HFFc6 (cell line): ENCODE measurements at regions not wholly inside any gene's neighbourhood (a gene's known extent, or its start where the extent isn't known, plus 50 kb on each side); places are given as distances from the start of the nearest gene placed in this dataset.

ENCODE experiments used
- DNase-seq: peaks from one replicate; pipeline ENCODE4 v3.0.0-alpha.2; 2018
- H3K27ac Mint-ChIP-seq: 2 replicates; pipeline ENCODE4 v1.8.0; 2020; ENCODE audit warnings: mild to moderate bottlenecking, mixed read lengths
- H3K27me3 Mint-ChIP-seq: 2 replicates; pipeline ENCODE4 v1.8.0; 2021; ENCODE audit warnings: mild to moderate bottlenecking, moderate library complexity, mixed read lengths; ENCODE audit not compliant: insufficient read depth
- H3K36me3 Mint-ChIP-seq: 2 replicates; pipeline ENCODE4 v1.8.0; 2021; ENCODE audit warnings: low read depth, mixed read lengths
- H3K4me1 Mint-ChIP-seq: 2 replicates; pipeline ENCODE4 v1.8.0; 2020; ENCODE audit warnings: low read depth, mixed read lengths
- H3K4me3 Mint-ChIP-seq: 2 replicates; pipeline ENCODE4 v1.8.0; 2020; ENCODE audit warnings: mild to moderate bottlenecking, moderate library complexity, mixed read lengths
- H3K9me3 Mint-ChIP-seq: 2 replicates; pipeline ENCODE4 v1.8.0; 2020; ENCODE audit warnings: mild to moderate bottlenecking, mixed read lengths
- CTCF ChIP-seq: fragments of 200-600 bp; sonication (generic); IDR thresholded peaks from 2 replicates; pipeline ENCODE4 v1.5.0; 2021; ENCODE audit warnings: antibody characterized with exemption, mild to moderate bottlenecking

GRCh38 chr20:4328541-4328940 is 79.5 kb upstream of the ADRA1D start:
- peaks cover 1% of the 10 kb centered on the region for H3K27me3 Mint-ChIP-seq
- H3K27ac Mint-ChIP-seq = no peak overlapping the region
- H3K4me3 Mint-ChIP-seq = no peak overlapping the region
- H3K9me3 Mint-ChIP-seq = no peaks in the 10 kb centered on the region
- TF ChIP-seq CTCF = no peak
- H3K4me1 Mint-ChIP-seq = peaks cover 32% of the 10 kb centered on the region
- peaks cover 8% of the 10 kb centered on the region; the same call in 1 of the 2 replicates for H3K36me3 Mint-ChIP-seq
- no peak for DNase-seq

DNA sequence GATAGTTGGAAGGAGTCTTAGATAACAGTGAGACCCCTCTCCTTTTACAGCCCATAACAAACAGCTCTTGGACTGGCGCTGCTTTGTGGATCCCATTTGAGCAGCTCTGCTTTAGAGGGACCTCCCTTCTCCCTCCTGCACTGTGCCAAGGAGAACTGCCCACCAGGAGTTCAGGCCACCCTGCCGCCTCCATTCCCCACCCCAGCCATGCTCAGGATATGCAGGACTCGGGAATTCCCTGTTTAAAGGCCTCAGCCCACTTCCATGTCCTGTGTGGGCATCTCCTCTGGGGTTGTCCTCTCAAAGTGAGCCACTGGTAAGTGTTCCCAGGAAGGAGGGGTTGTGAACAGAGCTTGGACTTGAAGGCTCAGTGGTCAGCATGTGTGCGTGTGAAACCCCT is 78.9 kb upstream of the ADRA1D start:
- Mint-ChIP-seq H3K4me3 (no peak overlapping the region), H3K36me3 (peaks cover 8% of the 10 kb centered on the region; the same call in 1 of the 2 replicates), H3K9me3 (no peaks in the 10 kb centered on the region), H3K4me1 (peaks cover 34% of the 10 kb centered on the region), H3K27ac (no peak overlapping the region), H3K27me3 (peaks cover 1% of the 10 kb centered on the region)
- no peak for DNase-seq
- TF ChIP-seq CTCF = no peak

DNA sequence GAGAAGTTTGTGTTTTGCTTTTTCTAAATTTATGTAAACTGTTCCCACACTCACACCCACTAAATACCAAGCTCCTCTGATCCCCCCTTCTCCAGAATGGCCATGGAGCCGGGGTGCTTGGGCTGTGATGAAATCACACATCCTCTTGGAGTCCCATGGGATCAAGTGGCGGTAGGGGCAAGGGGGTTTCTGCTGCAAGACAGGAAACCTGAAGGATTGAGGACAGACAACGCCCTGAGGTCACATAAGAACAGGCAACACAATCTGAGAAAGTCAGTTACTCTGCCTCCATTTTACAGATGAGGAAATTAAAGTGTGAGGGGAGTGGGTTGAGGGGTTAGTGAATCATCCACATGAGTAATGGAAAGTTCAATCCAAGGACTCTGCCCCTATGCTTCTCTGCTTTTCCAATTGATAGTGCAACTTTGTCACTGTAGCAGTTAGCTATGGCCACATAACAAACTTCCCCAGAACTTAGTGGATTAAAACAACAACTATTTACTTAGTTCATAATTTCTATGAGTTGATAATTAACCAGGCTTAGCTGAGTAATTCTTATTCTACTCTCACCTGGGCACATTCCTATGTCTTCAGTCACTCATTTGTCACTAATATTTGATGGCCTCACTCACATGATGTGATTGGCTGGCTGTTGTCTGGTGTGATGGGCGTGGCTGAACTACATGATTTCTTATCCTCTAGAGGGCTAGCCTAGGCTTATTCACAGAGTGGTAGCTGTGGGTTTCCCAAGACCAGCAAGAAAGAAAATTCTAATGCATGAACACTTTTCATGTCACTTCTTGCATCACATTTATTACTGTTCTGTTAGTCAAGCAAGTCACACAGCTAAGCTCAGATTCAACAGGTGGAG is 77.3 kb upstream of the ADRA1D start:
- Mint-ChIP-seq H3K4me1 (peaks cover 42% of the 10 kb centered on the region), H3K27me3 (peaks cover 1% of the 10 kb centered on the region), H3K4me3 (no peak overlapping the region), H3K36me3 (peaks cover 8% of the 10 kb centered on the region; the same call in 1 of the 2 replicates), H3K27ac (no peak overlapping the region), H3K9me3 (no peaks in the 10 kb centered on the region)
- no peak for DNase-seq
- no peak for TF ChIP-seq CTCF

GRCh38 chr20:4325548-4326187 is 76.6 kb upstream of the ADRA1D start:
- H3K36me3 Mint-ChIP-seq = peaks cover 8% of the 10 kb centered on the region; the same call in 1 of the 2 replicates
- no peak for TF ChIP-seq CTCF
- peaks cover 1% of the 10 kb centered on the region for H3K27me3 Mint-ChIP-seq
- DNase-seq = no peak
- no peaks in the 10 kb centered on the region for H3K9me3 Mint-ChIP-seq
- H3K27ac Mint-ChIP-seq = peak overlapping the region; percentile 39; the same call in 1 of the 2 replicates
- H3K4me3 Mint-ChIP-seq = no peak overlapping the region
- peaks cover 42% of the 10 kb centered on the region for H3K4me1 Mint-ChIP-seq

- peaks cover 1% of the 10 kb centered on the region for H3K27me3 Mint-ChIP-seq
- H3K36me3 Mint-ChIP-seq = peaks cover 8% of the 10 kb centered on the region; the same call in 1 of the 2 replicates
- H3K4me1 Mint-ChIP-seq = peaks cover 48% of the 10 kb centered on the region
- no peak for DNase-seq
- no peak overlapping the region for H3K27ac Mint-ChIP-seq
- no peak overlapping the region for H3K4me3 Mint-ChIP-seq
- no peaks in the 10 kb centered on the region for H3K9me3 Mint-ChIP-seq
- no peak for TF ChIP-seq CTCF
Measured at GRCh38 chr20:4324611-4325243, 75.6 kb upstream of the ADRA1D start.
